ENCODE measurements at regions not wholly inside any gene's neighbourhood (a gene's known extent, or its start where the extent isn't known, plus 50 kb on each side); places are given as distances from the start of the nearest gene placed in this dataset.

DNA sequence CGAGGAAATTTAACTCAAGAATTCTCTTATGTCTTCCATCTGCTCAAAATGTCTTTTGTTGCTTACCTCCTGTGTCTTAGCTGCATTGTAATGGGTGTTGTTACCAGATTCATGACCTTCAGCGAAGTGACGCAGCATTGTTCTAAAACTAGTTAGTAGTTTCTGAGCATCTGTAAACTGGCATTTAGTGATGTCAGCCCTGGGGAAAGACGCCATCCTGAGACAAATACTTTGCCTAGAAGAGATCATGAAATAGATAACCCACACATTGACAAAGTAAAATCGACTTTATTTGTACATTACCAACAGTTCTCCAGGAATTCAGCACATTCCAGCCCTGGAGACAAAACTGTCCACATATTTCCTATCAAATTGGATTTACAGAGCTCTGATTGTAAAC, 87.8 kb downstream of the GPAM start:
- no peaks in the 10 kb centered on the region for H3K4me1 Mint-ChIP-seq (ENCODE audit: low read depth, unreplicated experiment)

DNA sequence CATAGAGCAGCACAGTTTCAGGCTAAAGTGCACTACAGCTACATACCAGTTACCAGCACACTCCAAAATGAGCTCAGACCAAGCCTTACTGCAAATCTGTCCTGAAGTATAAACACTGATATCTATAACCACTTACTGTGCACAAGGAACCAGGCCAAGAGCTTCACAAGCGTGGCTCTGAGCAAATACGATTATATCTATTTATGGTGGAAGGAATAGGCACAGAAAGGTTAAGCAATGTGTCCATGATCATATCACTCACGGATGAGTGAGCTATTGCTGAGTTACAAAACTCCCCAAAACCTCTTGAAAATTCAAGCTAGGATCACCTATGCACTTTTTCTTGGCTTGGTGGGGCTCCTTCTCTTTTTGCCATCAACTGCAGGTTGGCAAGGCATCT, 84.9 kb downstream of the GPAM start:
- no peak overlapping the region for H3K4me3 Mint-ChIP-seq (ENCODE audit: low read depth, unreplicated experiment)
- H3K27ac Mint-ChIP-seq (ENCODE audit: unreplicated experiment) = no peak overlapping the region
- intact Hi-C loops (cut with micrococcal nuclease; ENCODE audit: unreplicated experiment) = no loop called here
- no peaks in the 10 kb centered on the region for H3K4me1 Mint-ChIP-seq (ENCODE audit: low read depth, unreplicated experiment)
- H3K27me3 Mint-ChIP-seq (ENCODE audit: unreplicated experiment) = peaks cover 56% of the 10 kb centered on the region
- CTCF ChIA-PET = no interaction called here
- no peak for DNase-seq
- no TSS peak for BruUV-seq (replicated peaks)
- H3K36me3 Mint-ChIP-seq (ENCODE audit: insufficient read depth, unreplicated experiment) = no peaks in the 10 kb centered on the region
- TF ChIP-seq, protein P1, sequence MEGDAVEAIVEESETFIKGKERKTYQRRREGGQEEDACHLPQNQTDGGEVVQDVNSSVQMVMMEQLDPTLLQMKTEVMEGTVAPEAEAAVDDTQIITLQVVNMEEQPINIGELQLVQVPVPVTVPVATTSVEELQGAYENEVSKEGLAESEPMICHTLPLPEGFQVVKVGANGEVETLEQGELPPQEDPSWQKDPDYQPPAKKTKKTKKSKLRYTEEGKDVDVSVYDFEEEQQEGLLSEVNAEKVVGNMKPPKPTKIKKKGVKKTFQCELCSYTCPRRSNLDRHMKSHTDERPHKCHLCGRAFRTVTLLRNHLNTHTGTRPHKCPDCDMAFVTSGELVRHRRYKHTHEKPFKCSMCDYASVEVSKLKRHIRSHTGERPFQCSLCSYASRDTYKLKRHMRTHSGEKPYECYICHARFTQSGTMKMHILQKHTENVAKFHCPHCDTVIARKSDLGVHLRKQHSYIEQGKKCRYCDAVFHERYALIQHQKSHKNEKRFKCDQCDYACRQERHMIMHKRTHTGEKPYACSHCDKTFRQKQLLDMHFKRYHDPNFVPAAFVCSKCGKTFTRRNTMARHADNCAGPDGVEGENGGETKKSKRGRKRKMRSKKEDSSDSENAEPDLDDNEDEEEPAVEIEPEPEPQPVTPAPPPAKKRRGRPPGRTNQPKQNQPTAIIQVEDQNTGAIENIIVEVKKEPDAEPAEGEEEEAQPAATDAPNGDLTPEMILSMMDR (IDR thresholded peaks at IDR 0.05; ENCODE audit: unreplicated experiment) = no peak
- no peaks in the 10 kb centered on the region for H3K9me3 Mint-ChIP-seq (ENCODE audit: low read depth, unreplicated experiment)

More for the DNA sequence above, 87.8 kb downstream of the GPAM start:
- CTCF ChIA-PET = no interaction called here
- no peak for DNase-seq
- H3K27me3 Mint-ChIP-seq (ENCODE audit: unreplicated experiment) = peaks cover 72% of the 10 kb centered on the region
- H3K27ac Mint-ChIP-seq (ENCODE audit: unreplicated experiment) = no peak overlapping the region
- no peaks in the 10 kb centered on the region for H3K36me3 Mint-ChIP-seq (ENCODE audit: insufficient read depth, unreplicated experiment)
- no TSS peak for BruUV-seq (replicated peaks)
- intact Hi-C loops (cut with micrococcal nuclease; ENCODE audit: unreplicated experiment) = no loop called here
- TF ChIP-seq, protein P1 (IDR thresholded peaks at IDR 0.05; ENCODE audit: unreplicated experiment) = no peak
- no peak overlapping the region for H3K4me3 Mint-ChIP-seq (ENCODE audit: low read depth, unreplicated experiment)
- no peaks in the 10 kb centered on the region for H3K9me3 Mint-ChIP-seq (ENCODE audit: low read depth, unreplicated experiment)
